Aorta (tissue), 5 donors: ENCODE measurements at regions not wholly inside any gene's neighbourhood (a gene's known extent, or its start where the extent isn't known, plus 50 kb on each side); places are given as distances from the start of the nearest gene placed in this dataset.

Source experiments
- ATAC-seq: fragments of 200-7000 bp; cut with Tn5 transposase; one replicate; pipeline ENCODE4 v1.9.1; 2022; ENCODE audit warnings: moderate library complexity; ENCODE audit not compliant: low FRiP score
- DNase-seq, 2 donors: peaks; one replicate each; pipeline ENCODE4 v3.0.0-alpha.2; 2020
- H3K27ac ChIP-seq, 2 donors: one replicate each; pipeline ENCODE4 v1.5.1; 2013; ENCODE audit warnings: low read length in 2 of 2, mild to moderate bottlenecking in 2 of 2, moderate library complexity in 2 of 2, control low read depth in 1 of 2, inconsistent platforms in 1 of 2, low read depth in 1 of 2
- H3K27me3 ChIP-seq, 2 donors: one replicate each; pipeline ENCODE4 v1.6.1; 2013; ENCODE audit warnings: control low read depth in 1 of 2, low read length in 1 of 2, mild to moderate bottlenecking in 1 of 2, moderate library complexity in 1 of 2; ENCODE audit not compliant: insufficient read depth in 2 of 2, control insufficient read depth in 1 of 2
- H3K36me3 ChIP-seq, 2 donors: one replicate each; pipeline ENCODE4 v1.6.1; 2013; ENCODE audit warnings: control low read depth in 1 of 2, low read length in 1 of 2, mild to moderate bottlenecking in 1 of 2; ENCODE audit not compliant: insufficient read depth in 2 of 2, control insufficient read depth in 1 of 2
- H3K4me1 ChIP-seq, 2 donors: one replicate each; pipeline ENCODE4 v1.6.1; 2013; ENCODE audit warnings: low read length in 2 of 2, control low read depth in 1 of 2, mild to moderate bottlenecking in 1 of 2, moderate library complexity in 1 of 2; ENCODE audit not compliant: insufficient read depth in 2 of 2, control insufficient read depth in 1 of 2
- H3K4me3 ChIP-seq, 2 donors: one replicate each; pipeline ENCODE4 v1.5.1; 2013; ENCODE audit warnings: low read length in 2 of 2, control low read depth in 1 of 2, mild to moderate bottlenecking in 1 of 2
- H3K9me3 ChIP-seq: one replicate; pipeline ENCODE4 v1.6.1; 2013; ENCODE audit warnings: mild to moderate bottlenecking, low read length; ENCODE audit not compliant: control insufficient read depth
- WGBS, 2 donors: extraction: QIAGEN DNeasy Blood & Tissue Kit; methylation state at CpG; one replicate each; pipeline ENCODE4 v1.1.7; 2013; 5-methylcytosine and 5-hydroxymethylcytosine counted together
- intact Hi-C, 2 donors: fragments of 100-400 bp; cut with DNase I; formaldehyde crosslinking; loops; one replicate each; pipeline versions ENCODE4 v1.14.2 to v1.15.0; 2022
- donor health status: healthy with polysubstance abuse.
- donor health status: Bipolar disorder and iron deficiency.
- donor health status: DM: no; HTN: no; CAD: no.
- donor health status: DM: no; HTN: no; CAD: no.
- donor health status: DM: yes; HTN: yes; CAD: no.

GRCh38 chr12:85720308-85721033 is 115.7 kb downstream of the RASSF9 start:
- intact Hi-C loops, result no loop called here

GRCh38 chr12:85725991-85726390 is 110.2 kb downstream of the RASSF9 start:
- no peaks in the 10 kb centered on the region for H3K9me3 ChIP-seq
- DNase-seq, result no peak
- H3K27me3 ChIP-seq, result no peaks in the 10 kb centered on the region
- no peaks in the 10 kb centered on the region for H3K4me1 ChIP-seq
- no peak for ATAC-seq
- H3K36me3 ChIP-seq, result no peaks in the 10 kb centered on the region
- intact Hi-C loops, result no loop called here
- 66 to 80% methylated on average over 2 of the region's 2 CpGs for WGBS, 2 donors
- no peak overlapping the region for H3K4me3 ChIP-seq
- no peak overlapping the region for H3K27ac ChIP-seq

More at GRCh38 chr12:85720308-85721033, 115.7 kb downstream of the RASSF9 start:
- H3K36me3 ChIP-seq, result no peaks in the 10 kb centered on the region
- no peaks in the 10 kb centered on the region for H3K4me1 ChIP-seq
- no peak overlapping the region for H3K27ac ChIP-seq
- peaks cover 1% of the 10 kb centered on the region for H3K9me3 ChIP-seq
- 89 to 92% methylated on average over 1 of the region's 1 CpG for WGBS, 2 donors
- ATAC-seq, result no peak
- DNase-seq, result no peak
- H3K27me3 ChIP-seq, result no peaks in the 10 kb centered on the region
- H3K4me3 ChIP-seq, result no peak overlapping the region

GRCh38 chr12:85733221-85733840 is 102.9 kb downstream of the RASSF9 start:
- H3K36me3 ChIP-seq, result no peaks in the 10 kb centered on the region
- no peaks in the 10 kb centered on the region for H3K9me3 ChIP-seq
- H3K27ac ChIP-seq, result no peak overlapping the region
- ATAC-seq, result no peak
- no peaks in the 10 kb centered on the region for H3K27me3 ChIP-seq
- H3K4me1 ChIP-seq, result no peaks in the 10 kb centered on the region
- DNase-seq, result no peak
- H3K4me3 ChIP-seq, result no peak overlapping the region
- intact Hi-C loops, result no loop called here
- 77 to 78% methylated on average over 5 of the region's 5 CpGs for WGBS, 2 donors

GRCh38 chr12:85733984-85734383 is 102.2 kb downstream of the RASSF9 start:
- ATAC-seq, result no peak
- intact Hi-C loops, result no loop called here

GRCh38 chr12:85740186-85740585 is 96.0 kb downstream of the RASSF9 start:
- Histone ChIP-seq H3K9me3 (no peaks in the 10 kb centered on the region), H3K36me3 (no peaks in the 10 kb centered on the region), H3K27ac (no peak overlapping the region), H3K27me3 (no peaks in the 10 kb centered on the region), H3K4me1 (no peaks in the 10 kb centered on the region), H3K4me3 (no peak overlapping the region)
- ATAC-seq (no peak), DNase-seq (no peak)
- 0 to 8% methylated on average over 1 of the region's 1 CpG for WGBS, 2 donors
- intact Hi-C loops, result no loop called here

More at GRCh38 chr12:85733984-85734383, 102.2 kb downstream of the RASSF9 start:
- Histone ChIP-seq H3K9me3 (no peaks in the 10 kb centered on the region), H3K27me3 (no peaks in the 10 kb centered on the region), H3K4me1 (no peaks in the 10 kb centered on the region), H3K27ac (no peak overlapping the region), H3K36me3 (no peaks in the 10 kb centered on the region), H3K4me3 (no peak overlapping the region)
- WGBS, 2 donors, result 89 to 91% methylated on average over 1 of the region's 1 CpG
- DNase-seq, result no peak

- intact Hi-C loops, result no loop called here
- ATAC-seq (no peak), DNase-seq (no peak)
- no peaks in the 10 kb centered on the region for H3K9me3 ChIP-seq
- no peaks in the 10 kb centered on the region for H3K27me3 ChIP-seq
- H3K4me3 ChIP-seq, result no peak overlapping the region
- H3K4me1 ChIP-seq, result no peaks in the 10 kb centered on the region
- no peak overlapping the region for H3K27ac ChIP-seq
- no peaks in the 10 kb centered on the region for H3K36me3 ChIP-seq
Observed at GRCh38 chr12:85741046-85741445, 95.2 kb downstream of the RASSF9 start.

GRCh38 chr12:85747941-85748495 is 88.2 kb downstream of the RASSF9 start:
- Histone ChIP-seq H3K4me3 (no peak overlapping the region), H3K27ac (no peak overlapping the region), H3K36me3 (no peaks in the 10 kb centered on the region), H3K27me3 (no peaks in the 10 kb centered on the region), H3K4me1 (no peaks in the 10 kb centered on the region), H3K9me3 (no peaks in the 10 kb centered on the region)
- 22 to 38% methylated on average over 3 of the region's 3 CpGs for WGBS, 2 donors
- DNase-seq (no peak), ATAC-seq (no peak)
- intact Hi-C loops, result no loop called here
